Stomach (tissue), 8 donors: ENCODE measurements at regions not wholly inside any gene's neighbourhood (a gene's known extent, or its start where the extent isn't known, plus 50 kb on each side); places are given as distances from the start of the nearest gene placed in this dataset.

ENCODE experiments used
- DNase-seq, 2 donors: peaks; one replicate each; pipeline versions ENCODE4 v3.0.0 to v3.0.0-alpha.2; 2013 to 2019
- H3K27ac ChIP-seq, 5 donors: fragments of 200-600 bp in 4 of 5; sonication (generic) in 4 of 5; one replicate each; pipeline ENCODE4 v1.5.1; 2013 to 2019; ENCODE audit warnings: mild to moderate bottlenecking in 1 of 5, moderate library complexity in 1 of 5
- H3K27me3 ChIP-seq, 3 donors: fragments of 200-600 bp; sonication (generic); one replicate each; pipeline ENCODE4 v1.5.1; 2017 to 2019; ENCODE audit warnings: mixed run types in 1 of 3
- H3K36me3 ChIP-seq, 4 donors: fragments of 200-600 bp; sonication (generic); 1 replicate in 3 of 4; 2 replicates in 1 of 4; pipeline ENCODE4 v1.5.1; 2016 to 2019
- H3K4me1 ChIP-seq, 4 donors: fragments of 200-600 bp; sonication (generic); one replicate each; pipeline ENCODE4 v1.5.1; 2016 to 2019
- H3K4me3 ChIP-seq, 4 donors: fragments of 200-600 bp; sonication (generic) in 3 of 4; one replicate each; pipeline ENCODE4 v1.5.1; 2016 to 2019; ENCODE audit warnings: mild to moderate bottlenecking in 1 of 4
- H3K9me3 ChIP-seq, 4 donors: fragments of 200-600 bp; sonication (generic); one replicate each; pipeline ENCODE4 v1.5.1; 2016 to 2019
- CTCF ChIP-seq, 7 experiments: fragments of 450-650 bp in 4 of 7; fragments of 200-600 bp in 3 of 7; sonication (generic) in 3 of 7; IDR thresholded peaks; one replicate each; pipeline ENCODE4 v1.5.1; 2016 to 2019; ENCODE audit warnings: antibody characterized with exemption in 7 of 7, control low read depth in 2 of 7, mild to moderate bottlenecking in 1 of 7
- EP300 ChIP-seq: sonication (generic); formaldehyde crosslinking; IDR thresholded peaks from one replicate; pipeline ENCODE4 v1.6.1; 2017; ENCODE audit warnings: antibody characterized with exemption
- POLR2A ChIP-seq, 4 donors: fragments of 450-650 bp; IDR thresholded peaks; one replicate each; pipeline ENCODE4 v1.6.1; 2016; ENCODE audit warnings: antibody characterized with exemption in 4 of 4, control low read depth in 2 of 4, mild to moderate bottlenecking in 1 of 4, moderate library complexity in 1 of 4
- POLR2AphosphoS5 ChIP-seq, 3 donors: sonication (generic); formaldehyde crosslinking; IDR thresholded peaks; one replicate each; pipeline ENCODE4 v1.6.1; 2016; ENCODE audit warnings: antibody characterized with exemption in 3 of 3
- WGBS, 5 donors: extraction: QIAGEN DNeasy Blood & Tissue Kit in 3 of 5; methylation state at CpG; one replicate each; pipeline versions ENCODE4 v1.1.5 to v1.1.7; 2013 to 2018; 5-methylcytosine and 5-hydroxymethylcytosine counted together
- intact Hi-C: fragments of 100-400 bp; cut with DNase I; formaldehyde crosslinking; loops from one replicate; pipeline ENCODE4 v1.15.1; 2023; ENCODE audit warnings: low total_unique reads
- donor health status: healthy with polysubstance abuse.
- donor health status: Bipolar disorder and iron deficiency.
- donor health status: healthy.

- H3K36me3 ChIP-seq = no peaks in the 10 kb centered on the region
- TF ChIP-seq CTCF (IDR thresholded peaks at IDR 0.05) = no peak
- no peak for TF ChIP-seq POLR2AphosphoS5 (IDR thresholded peaks at IDR 0.05)
- no peak for TF ChIP-seq EP300
- no peak for TF ChIP-seq POLR2A (IDR thresholded peaks at IDR 0.05)
- peaks cover 0 to 24% (median 8%) of the 10 kb centered on the region in 4 donors for H3K4me1 ChIP-seq
- H3K27ac ChIP-seq = peak overlapping the region in 1 of 5 donors; percentile 60
- no peak overlapping the region for H3K4me3 ChIP-seq
- no peaks in the 10 kb centered on the region for H3K9me3 ChIP-seq
- intact Hi-C loops = no loop called here
- no peaks in the 10 kb centered on the region for H3K27me3 ChIP-seq
- DNase-seq = no peak
- 60 to 76% (median 73%) methylated on average over 7 to 12 of the region's 12 CpGs for WGBS, 5 donors
These were observed 197.0 kb upstream of the CADM1 start for GRCh38 chr11:115700981-115701875.

DNA sequence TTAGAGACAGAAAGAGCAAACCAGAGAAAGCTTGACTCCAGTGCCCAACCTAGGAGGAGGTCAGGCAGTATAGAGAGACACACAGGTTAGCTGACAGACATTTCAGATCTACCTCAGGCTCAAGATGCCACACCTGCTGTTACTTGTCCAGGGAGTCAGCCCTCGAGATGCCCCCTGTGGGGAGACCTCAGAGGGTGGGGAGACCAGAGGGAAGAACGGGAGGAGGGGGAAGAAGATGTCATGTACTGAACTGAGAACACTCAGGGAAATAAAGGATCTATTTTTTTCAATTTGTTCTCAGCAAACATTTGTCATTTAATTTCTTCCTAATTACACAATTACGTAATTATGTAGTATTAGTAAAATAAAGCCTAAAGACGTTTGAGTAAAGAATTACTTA lies 196.3 kb upstream of the CADM1 start:
- Histone ChIP-seq H3K4me3 (no peak overlapping the region), H3K27ac (peak overlapping the region in 1 of 5 donors; percentile 60), H3K27me3 (no peaks in the 10 kb centered on the region), H3K4me1 (peaks cover 0 to 31% (median 12%) of the 10 kb centered on the region in 4 donors), H3K9me3 (no peaks in the 10 kb centered on the region), H3K36me3 (no peaks in the 10 kb centered on the region)
- no peak for DNase-seq
- no peak for TF ChIP-seq POLR2A (IDR thresholded peaks at IDR 0.05)
- TF ChIP-seq EP300 = no peak
- TF ChIP-seq POLR2AphosphoS5 (IDR thresholded peaks at IDR 0.05) = no peak
- no peak for TF ChIP-seq CTCF (IDR thresholded peaks at IDR 0.05)
- intact Hi-C loops = no loop called here
- WGBS, 5 donors = 25 to 35% (median 30%) methylated on average over 4 of the region's 4 CpGs

GRCh38 chr11:115699733-115700132 lies 195.5 kb upstream of the CADM1 start:
- Histone ChIP-seq H3K27me3 (no peaks in the 10 kb centered on the region), H3K9me3 (no peaks in the 10 kb centered on the region), H3K4me3 (no peak overlapping the region), H3K4me1 (peaks cover 0 to 35% (median 13%) of the 10 kb centered on the region in 4 donors), H3K36me3 (no peaks in the 10 kb centered on the region), H3K27ac (peak overlapping the region in 2 of 5 donors; percentile 34 to 60)
- DNase-seq = peak in 1 of 2 donors; percentile 87
- 30 to 58% (median 51%) methylated on average over 3 of the region's 3 CpGs for WGBS, 5 donors
- peak in 2 of 3 donors; percentile 21 to 46 for TF ChIP-seq POLR2AphosphoS5 (IDR thresholded peaks at IDR 0.05)
- no peak for TF ChIP-seq EP300
- TF ChIP-seq POLR2A (IDR thresholded peaks at IDR 0.05) = no peak
- no peak for TF ChIP-seq CTCF (IDR thresholded peaks at IDR 0.05)
- intact Hi-C loops = no loop called here

DNA sequence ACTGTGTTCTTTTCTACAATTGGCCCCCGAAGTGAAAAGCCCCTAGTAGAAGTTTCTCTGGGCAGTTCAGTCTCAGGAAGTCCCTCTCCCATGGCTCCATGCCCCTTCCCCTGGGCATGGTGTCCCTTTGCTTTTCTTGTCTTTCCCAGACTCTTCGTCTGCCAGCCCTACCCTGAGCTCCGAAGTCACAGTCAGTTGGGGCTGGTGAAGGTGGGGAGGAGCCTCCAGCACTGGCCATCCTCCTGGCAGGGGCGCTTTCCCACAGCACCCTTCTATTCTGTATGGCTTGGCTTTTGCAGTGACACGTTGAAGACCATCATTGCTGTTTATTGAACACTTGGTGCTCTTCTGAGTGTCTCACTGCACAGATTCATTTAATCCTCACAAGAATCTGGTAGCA lies 195.1 kb upstream of the CADM1 start:
- H3K27ac ChIP-seq = peak overlapping the region in 2 of 5 donors; percentile 14 to 47

More for the DNA sequence above, 195.1 kb upstream of the CADM1 start:
- no peak overlapping the region for H3K4me3 ChIP-seq
- no peak for DNase-seq
- 55 to 78% (median 76%) methylated on average over 5 of the region's 5 CpGs for WGBS, 5 donors
- no peaks in the 10 kb centered on the region for H3K9me3 ChIP-seq
- H3K4me1 ChIP-seq = peaks cover 0 to 35% (median 13%) of the 10 kb centered on the region in 4 donors
- H3K36me3 ChIP-seq = no peaks in the 10 kb centered on the region
- H3K27me3 ChIP-seq = no peaks in the 10 kb centered on the region
- no peak for TF ChIP-seq CTCF (IDR thresholded peaks at IDR 0.05)
- TF ChIP-seq POLR2AphosphoS5 (IDR thresholded peaks at IDR 0.05) = no peak
- no peak for TF ChIP-seq EP300
- TF ChIP-seq POLR2A (IDR thresholded peaks at IDR 0.05) = no peak
- intact Hi-C loops = no loop called here
